Jurkat, Clone E6-1 (cell line): ENCODE measurements at regions not wholly inside any gene's neighbourhood (a gene's known extent, or its start where the extent isn't known, plus 50 kb on each side); places are given as distances from the start of the nearest gene placed in this dataset.
"Not testable (repeated sequence)": the region's sequence is repeated elsewhere in the genome, so short reads cannot be mapped to it uniquely, and the experiment has no call there.

ENCODE experiments used
- DNase-seq: peaks from one replicate; pipeline ENCODE4 v3.0.0-alpha.2; 2011; ENCODE audit warnings: low read depth, low spot score
- H3K4me3 ChIP-seq: 2 replicates; pipeline ENCODE4 v1.5.1; 2011; ENCODE audit warnings: mild to moderate bottlenecking, low read length, control low read depth, moderate library complexity

DNA sequence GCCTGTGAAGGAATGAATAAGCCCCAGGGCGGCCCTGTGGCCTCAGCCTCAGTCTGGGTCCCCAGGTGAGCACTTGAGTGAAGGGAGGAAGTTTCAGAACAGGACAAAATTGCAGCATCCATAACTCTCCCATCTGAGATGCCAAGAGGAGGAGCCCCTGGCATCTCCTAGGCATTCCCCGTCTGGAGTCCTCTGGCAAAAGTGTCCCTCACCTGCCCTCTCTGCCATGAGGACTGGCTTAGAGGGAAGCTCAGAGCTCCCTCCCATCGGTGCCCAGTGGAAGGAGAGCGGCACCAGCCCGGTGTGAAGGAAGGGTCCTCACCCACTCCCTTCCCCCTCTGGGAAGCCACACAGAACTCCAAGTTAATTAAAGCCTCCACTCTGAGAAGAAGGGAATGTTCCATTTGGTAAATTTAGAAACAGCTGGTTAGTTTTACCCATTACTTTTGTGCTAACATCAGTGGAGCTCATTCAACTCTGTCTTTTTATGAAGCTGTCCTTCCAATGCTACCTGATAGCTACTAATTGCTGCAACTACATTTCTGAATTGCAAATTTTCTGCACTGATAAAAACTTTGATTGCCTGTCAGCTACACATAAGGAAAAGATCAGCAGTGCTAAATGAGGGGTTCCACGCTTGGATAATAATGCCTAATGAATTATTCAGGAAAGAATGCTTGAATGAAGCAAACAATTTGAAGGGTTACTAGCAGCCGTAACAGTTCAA, 123.3 kb upstream of the RCN1 start:
- no peak overlapping the region for H3K4me3 ChIP-seq
- DNase-seq: no peak

DNA sequence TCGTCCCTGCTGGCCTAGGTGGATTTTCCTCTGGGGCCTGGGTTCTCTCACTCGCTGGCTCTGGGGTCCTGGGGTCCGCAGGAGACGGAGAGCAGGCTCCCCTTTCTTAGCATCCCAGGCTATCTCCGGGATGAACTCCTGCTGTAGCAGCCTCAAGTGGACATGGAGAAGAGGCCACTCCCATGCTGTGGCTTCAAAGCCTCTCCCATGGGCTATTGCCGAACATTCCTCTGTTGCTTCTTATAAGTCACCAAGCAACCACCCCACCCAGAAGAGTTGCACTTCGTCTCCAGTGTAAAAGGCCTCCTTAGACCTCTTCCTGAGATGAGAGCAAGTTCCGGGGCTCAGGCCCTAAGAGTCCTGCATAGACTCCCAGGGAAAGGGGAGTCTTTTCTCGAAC, 124.0 kb upstream of the RCN1 start:
- H3K4me3 ChIP-seq: no peak overlapping the region
- DNase-seq: no peak

DNA sequence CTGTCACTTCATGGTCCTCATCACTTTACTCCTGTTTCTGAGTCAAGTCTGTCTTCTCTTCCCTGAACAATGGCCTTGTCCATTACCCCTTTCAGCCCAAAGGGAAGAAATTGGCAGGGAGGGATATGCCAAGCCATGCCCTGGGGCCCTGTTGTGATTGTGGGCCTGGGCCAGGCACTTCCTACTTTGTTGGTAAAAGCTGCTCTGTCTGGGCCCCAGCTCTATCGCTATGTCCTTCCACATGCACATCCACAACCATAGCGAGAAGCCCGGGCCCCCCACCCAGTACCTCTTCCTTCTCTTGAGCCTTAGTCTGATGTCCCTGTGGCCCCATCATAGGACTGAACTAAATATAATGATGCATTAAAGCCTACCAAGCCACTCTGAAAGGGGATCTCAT, 126.7 kb upstream of the RCN1 start:
- no peak for DNase-seq
- H3K4me3 ChIP-seq: no peak overlapping the region

DNA sequence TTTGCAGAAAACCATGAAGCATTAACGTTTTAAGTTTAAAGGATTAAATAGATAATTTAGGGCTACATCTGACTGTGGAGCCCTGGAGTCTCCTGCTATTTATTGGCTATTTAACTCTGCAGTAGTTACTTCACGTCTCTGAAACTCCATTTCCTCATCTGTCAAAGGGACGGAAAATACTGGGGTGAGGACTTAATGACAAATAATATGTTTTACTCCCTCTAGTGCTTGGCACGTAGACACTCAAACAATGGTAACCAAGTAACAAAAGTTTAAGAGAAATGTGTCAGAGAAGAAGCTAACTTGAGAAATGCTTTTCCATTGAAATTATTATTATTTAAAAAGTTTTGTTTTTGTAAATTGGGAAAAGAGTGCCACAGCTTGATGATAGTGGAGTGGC, 130.7 kb upstream of the RCN1 start:
- H3K4me3 ChIP-seq: no peak overlapping the region
- DNase-seq: no peak

DNA sequence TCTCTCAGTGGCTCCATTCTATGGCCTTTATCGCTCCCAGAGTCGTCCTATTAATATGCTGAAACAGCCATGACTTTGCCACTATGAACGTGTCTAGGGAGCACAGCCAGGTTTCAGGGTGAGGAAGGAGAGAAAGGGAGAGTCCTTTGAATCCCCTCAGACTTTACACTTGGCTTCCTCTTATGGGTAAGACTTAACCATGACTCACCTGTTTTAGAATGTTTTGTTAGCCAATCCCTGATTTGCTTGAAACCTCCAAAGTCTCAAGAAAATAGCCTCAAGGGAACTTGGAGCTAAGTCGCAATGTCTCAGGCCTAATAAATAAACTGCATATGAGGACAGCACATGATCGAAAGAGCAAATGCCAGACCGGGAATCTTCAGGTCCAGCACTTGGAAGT, 131.2 kb upstream of the RCN1 start:
- no peak overlapping the region for H3K4me3 ChIP-seq
- DNase-seq: no peak

DNA sequence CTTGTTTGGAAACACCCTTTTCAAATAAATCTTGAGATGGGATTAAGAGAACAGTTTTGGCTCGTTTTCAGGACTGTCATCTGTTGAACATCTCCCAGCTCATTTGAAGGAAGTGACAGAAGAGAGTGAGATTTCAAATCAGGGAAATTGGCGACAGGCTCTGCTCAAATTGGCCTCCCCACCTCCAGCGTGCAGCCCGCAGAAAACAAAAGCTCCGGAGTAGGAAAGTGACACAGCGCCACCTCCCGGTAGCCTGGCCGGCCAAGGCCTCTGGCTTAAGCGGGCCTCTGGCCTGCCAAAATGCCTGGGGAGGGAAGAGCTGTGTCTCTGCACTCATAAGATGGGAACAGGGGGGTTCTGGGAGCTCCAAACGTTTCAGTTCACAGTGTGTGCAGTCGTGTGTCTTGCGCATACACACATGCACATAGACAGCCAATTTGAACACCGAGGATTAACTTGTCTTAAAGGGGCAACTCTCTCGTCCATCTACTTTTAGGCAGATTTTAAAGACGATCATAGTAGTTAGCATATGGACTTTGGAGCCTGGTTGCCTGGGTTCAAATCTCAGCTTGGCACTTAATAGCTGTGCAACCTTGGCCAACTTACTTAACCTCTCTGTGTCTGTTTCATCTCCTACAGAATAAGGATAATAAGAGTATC, 132.7 kb upstream of the RCN1 start:
- DNase-seq: peak; percentile 19
- no peak overlapping the region for H3K4me3 ChIP-seq

DNA sequence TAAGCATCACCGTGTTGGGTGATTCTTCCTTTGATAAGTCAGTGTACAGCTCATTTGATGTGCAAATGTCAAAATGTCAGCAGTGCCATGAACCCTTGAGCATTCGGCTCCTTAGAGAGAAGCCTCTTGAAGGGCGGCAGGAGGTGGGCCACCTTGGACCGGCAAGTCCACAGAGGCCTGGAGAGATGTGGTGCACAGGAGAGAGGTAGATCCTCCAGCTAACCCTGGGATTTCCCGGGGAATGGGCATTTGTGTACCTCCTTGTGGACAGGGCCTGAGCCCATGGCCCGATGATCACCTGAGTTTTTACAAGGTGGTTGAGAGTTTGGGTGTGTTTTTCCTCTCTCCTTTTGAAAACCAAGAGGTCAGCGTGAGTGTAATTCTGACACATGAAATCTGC, 133.2 kb upstream of the RCN1 start:
- DNase-seq: no peak
- H3K4me3 ChIP-seq: no peak overlapping the region

DNA sequence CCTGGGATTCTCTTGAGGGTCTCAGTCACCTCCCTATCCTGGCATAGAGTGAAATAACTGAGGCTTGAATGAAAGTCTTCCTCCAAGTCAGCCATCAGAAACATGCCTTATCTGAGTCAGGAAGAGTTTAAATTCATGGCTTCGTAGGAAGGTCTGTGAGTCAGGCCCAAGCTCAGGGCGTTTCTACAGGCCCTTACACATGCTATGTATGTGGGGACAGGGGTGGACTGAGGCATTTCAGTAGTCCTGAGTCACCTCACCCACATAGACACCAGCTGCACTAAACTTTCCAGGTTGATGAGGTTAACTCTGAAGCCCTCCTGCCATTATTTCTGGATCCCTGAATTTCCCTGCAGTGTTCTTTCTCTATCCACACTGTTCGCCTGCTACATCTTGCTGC, 134.6 kb upstream of the RCN1 start:
- no peak overlapping the region for H3K4me3 ChIP-seq
- no peak for DNase-seq

DNA sequence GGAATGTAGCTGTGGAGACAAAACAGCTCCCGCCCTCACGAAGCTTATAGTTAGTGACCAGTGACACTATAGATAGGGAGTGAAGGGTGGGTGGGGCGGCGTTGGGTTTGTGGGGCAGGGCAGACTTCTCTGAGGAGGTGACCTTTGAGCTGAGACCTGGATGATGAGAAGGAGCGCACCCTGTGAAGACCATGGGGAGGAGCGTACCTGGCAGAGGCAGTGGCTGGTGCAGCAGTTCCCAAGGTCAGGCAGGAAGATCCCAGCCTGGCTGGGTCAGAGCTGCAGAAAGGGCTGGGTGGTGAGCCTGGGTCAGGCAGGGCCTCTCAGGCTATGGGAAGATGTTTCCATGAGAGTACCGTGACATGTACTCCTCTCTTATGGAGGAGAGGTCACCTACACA, 135.0 kb upstream of the RCN1 start:
- no peak for DNase-seq
- H3K4me3 ChIP-seq: no peak overlapping the region

DNA sequence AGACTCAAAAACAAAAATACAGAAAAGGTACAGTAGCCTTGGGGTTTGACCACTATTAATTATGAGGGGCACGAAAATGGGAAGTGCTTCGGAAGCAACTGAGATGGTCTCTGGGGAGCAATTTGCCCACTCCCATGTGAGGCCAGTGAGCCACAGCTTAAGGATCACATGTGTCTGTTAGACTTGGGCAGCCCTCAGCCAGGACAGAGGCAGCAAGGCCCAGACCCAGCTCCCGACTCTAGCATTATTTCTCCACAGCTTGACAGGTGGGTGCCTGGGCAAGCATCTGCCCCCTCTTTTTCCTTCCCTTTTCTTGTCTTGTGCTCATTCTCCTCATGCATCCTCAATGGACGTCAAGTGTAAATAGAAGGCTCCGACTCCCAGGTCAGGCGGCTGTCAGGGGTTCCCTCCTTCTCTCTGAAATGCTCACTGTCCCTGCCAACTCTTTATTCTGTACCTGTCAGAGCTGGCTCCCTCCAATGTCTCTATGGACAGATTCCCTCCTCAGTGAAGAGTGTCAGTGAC, 137.0 kb upstream of the RCN1 start:
- H3K4me3 ChIP-seq: no peak overlapping the region
- DNase-seq: no peak

DNA sequence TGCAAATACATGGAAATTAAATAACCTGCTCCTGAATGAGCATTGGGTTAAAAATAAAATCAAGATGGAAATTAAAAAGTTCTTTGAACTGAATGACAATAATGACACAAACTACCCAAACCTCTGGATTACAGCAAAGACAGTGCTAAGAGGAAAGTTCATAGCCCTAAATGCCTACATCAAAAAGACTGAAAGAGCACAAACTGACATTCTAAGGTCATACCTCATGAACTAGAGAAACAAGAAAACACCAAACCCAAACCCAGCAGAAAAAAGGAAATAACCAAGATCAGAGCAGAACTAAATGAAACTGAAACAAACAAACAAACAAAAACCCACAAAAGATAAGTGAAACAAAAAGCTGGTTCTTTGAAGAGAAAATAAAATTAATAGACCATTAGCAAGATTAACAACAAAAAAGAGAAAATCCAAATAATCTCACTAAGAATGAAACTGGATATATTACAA, 138.6 kb upstream of the PAX6 start:
- not testable (repeated sequence) for H3K4me3 ChIP-seq, DNase-seq

DNA sequence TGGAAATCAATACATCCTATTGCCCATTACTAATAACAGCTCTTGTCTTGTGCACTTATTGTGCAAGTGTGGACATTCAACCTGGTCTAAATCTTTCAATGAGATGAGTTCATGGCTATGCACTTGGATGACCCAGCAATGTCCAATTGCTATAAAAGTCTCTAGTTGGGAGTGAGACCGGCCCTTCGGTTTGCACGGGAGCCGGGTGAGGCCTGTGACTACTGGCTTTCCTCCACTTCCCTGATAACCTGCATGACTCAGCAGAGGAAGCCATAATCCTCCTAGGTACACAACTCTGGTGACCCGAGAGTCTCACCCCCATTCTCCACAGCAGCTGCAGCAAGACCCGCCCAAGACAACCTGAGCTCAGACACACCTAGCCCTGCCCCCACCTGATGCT, 135.9 kb upstream of the PAX6 start:
- no peak for DNase-seq

DNA sequence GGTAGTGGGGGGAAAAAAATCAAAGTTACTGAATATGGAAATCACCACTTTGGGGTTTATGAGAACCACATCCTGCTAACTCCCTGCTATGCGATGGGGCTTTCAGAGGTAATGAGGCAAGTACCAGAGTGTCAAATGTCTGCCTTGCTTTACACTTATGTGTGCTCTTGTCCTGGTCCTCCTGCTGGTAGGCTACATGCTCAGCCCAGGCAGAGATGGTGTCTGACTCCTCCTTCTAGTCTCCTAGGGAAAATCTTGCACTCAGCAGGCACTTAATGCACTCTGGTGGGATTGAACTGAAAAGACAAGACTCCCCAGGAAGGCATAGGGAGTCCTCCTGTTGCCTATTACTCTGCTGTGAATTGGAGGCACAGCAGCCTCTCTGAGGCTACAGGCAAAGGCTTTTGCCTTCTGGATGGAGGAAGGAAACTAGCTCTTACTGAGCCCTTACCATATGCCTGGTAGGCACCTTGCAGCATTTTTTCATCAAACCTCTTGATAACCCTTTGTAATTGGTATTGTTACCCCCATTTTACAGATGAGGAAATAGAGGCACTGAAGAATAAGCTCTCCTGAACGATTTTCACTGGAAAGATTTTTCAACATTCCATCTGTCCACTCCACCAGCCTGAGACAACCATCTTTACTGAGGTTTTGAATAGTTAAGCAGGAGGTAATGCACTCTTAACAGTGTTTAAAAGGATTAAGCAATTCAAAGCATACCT, 132.1 kb upstream of the PAX6 start:
- no peak overlapping the region for H3K4me3 ChIP-seq
- peak; percentile 65 for DNase-seq

More for the DNA sequence above, 135.9 kb upstream of the PAX6 start:
- no peak overlapping the region for H3K4me3 ChIP-seq

DNA sequence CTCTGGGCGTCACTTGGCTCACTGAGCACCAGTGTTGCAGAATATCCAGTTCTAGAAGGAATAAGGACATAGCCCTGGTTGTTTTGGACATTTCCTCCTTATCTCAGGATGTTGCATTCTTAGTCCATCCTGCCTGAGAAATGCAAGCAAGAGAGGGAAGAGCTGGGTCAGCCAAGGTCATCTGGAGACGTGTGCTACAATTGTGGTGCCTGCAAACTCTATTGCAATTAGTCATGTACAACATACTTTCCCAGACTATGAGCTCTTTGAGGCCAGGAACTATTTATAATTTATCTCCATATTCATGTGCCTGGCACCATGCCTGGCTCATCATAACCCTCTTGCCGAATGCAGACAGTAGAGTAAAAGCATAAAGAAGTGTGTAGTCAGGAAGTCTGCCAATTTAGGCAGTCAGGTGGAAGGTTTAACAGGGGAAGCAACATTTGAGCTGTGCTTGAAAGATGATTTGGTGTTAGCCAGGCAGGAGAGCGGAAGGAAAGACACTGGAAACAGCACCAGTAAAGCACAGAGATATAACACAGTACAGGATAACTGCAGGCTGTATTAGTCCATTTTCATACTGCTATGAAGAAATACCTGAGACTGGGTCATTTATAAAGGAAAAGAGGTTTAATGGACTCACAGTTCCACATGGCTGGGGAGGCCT, 129.4 kb upstream of the PAX6 start:
- no peak for DNase-seq
- H3K4me3 ChIP-seq: no peak overlapping the region

DNA sequence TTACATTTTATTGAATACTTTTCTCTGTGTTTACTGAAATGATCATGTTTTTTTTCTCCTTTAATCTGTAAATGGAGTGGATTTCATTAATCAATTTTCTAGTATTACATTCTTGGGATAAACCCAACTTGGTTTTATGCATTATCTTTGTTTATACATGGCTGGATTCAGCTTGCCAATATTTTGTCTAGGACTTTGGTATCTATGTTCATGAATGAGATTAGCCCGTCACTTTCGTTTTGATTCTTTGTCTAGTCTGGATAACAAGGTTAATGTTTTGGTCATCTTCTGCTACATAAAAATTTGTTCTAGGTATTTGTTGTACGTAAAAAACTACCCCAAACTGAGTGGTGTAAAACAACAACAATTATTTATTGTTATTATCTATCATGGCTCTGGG, 127.9 kb upstream of the PAX6 start:
- no peak for DNase-seq
- no peak overlapping the region for H3K4me3 ChIP-seq

DNA sequence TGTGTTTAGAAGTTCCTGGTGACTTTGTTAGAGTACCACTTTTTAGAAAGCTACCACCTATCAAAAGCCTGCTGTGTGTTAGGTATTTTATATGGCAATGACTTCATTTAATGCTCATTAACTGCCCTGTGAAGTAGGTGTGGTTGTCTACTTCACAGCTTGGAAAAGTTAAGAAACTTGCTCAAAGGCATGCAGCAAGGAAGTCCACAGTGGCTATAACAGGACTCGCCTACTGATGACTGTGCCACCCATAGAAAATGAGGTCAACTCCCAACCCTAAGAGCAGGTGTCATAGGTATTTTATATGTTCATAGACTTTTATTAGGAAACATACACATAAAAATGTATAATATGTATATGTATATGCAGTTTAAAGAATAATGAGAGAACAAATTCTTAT, 125.2 kb upstream of the PAX6 start:
- H3K4me3 ChIP-seq: no peak overlapping the region
- DNase-seq: no peak

DNA sequence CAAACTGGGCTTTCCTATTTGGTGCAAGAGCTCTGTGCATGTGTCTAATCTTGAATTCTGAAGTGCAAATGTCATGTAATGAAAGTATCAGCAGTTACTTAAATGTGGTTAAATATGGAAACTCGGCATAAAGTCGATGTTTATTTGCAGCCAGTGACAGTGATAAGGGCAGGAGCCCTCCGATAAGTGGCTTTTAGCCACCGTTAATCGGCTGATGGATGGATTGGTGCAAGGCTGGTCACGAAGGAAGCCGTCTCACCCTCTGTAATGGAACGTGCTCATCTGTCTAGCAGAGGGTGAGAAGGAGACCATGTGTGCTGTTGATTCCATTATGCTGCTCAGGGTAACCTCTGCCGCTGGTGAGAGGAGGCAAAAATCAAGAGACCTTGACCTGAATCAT, 121.8 kb upstream of the PAX6 start:
- DNase-seq: no peak
- no peak overlapping the region for H3K4me3 ChIP-seq

DNA sequence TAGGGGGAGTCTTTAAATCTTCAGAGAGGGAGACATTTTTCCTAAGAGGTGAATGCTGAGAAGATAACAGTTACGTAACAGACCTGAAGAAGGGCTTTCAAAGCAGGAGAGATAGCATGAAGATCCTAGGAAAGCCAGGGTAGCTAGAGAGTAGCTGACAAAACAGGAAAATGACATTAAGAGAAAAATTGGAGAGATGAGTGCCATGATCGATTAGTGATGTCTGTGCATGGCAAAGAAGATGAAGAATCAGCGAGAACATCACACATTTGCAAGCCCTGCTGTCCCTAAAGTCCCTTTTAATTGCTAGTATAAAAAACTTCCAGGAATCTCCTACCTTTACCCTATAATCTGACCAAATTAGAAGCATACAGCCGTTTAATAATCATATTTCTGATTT, 116.9 kb upstream of the PAX6 start:
- no peak for DNase-seq
- H3K4me3 ChIP-seq: no peak overlapping the region

DNA sequence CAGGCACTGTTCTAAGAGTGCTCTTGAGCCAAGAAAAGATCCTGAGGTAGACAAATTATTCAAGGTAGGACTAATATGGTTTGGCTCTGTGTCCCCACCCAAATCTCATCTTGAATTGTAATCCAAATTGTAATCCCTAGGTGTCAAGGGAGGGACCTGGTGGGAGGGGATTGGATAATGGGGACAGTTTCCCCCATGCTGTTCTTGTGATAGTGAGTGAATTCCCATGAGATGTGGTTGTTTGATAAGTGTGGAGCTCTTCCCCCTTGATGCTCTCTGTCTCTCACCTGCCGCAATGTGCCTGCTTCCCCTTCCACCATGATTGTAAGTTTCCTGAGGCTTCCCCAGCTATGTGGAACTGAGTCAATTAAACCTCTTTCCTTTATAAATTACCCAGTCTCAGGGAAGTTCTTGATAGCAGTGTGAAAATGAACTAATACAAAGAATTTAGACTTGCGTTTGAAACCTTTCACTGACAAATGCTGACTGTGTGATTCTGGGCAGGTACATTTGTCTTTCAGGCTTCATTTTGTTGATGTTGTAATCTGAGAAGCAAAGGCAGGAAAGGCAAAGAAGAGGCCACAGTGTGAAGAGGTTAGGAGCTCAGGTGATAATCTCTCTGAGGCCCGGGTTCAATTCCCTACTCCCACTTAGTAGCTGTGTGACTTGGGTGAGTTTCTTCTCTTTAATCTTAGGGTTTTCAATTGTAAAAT, 115.8 kb upstream of the PAX6 start:
- DNase-seq: no peak
- H3K4me3 ChIP-seq: no peak overlapping the region
